GM19324 (cell line): ENCODE measurements at regions not wholly inside any gene's neighbourhood (a gene's known extent, or its start where the extent isn't known, plus 50 kb on each side); places are given as distances from the start of the nearest gene placed in this dataset.

Experiments
- ATAC-seq: cut with Tn5 transposase; IDR thresholded peaks from one replicate; pipeline ENCODE4 v1.9.1; 2021; ENCODE audit warnings: mild to moderate bottlenecking, moderate library complexity; ENCODE audit not compliant: unreplicated experiment, low FRiP score

GRCh38 chr6:145292066-145292465 is 443.3 kb downstream of the EPM2A start:
- ATAC-seq = no peak

DNA sequence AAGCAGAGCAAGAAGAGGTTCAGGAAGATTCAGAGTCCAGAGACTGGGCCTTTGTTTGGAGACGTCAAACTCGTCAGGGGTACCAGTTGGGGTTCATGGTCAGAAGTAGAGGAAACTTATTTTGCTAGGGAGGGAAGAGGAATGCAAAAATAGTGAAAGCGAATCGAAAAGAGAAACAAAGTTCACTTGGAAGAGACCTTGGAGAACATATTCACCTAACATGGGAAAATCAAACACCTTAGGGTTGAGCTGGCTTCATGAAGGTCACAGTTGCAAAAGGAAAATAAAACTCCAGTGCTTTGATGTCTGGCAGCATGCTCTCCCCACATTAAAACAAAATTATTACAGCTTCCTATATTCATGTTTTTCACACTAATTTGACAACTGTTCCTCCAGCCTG is 440.4 kb downstream of the EPM2A start:
- no peak for ATAC-seq

DNA sequence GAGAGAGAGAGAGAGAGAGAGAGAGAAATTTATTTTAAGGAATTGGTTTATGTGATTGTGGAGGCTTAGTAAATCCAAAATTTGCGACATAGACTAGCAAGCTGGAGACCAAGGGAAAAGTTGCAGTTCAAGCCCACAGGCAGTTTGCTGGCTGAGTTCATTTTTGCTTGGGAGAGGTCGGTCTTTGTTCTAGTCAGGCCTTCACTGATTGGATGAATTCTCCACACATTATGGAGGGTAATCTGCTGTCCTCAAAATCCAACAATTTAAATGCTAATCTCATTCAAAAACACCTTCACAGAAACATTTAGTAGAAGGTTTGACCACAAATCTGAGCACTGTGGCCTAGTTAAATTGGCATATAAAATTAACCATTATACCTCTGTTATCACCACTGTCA is 439.6 kb downstream of the EPM2A start:
- ATAC-seq = no peak

- no peak for ATAC-seq
Observed at GRCh38 chr6:145305670-145306069, 429.6 kb downstream of the EPM2A start.

GRCh38 chr6:145306489-145306888 is 428.8 kb downstream of the EPM2A start:
- no peak for ATAC-seq

DNA sequence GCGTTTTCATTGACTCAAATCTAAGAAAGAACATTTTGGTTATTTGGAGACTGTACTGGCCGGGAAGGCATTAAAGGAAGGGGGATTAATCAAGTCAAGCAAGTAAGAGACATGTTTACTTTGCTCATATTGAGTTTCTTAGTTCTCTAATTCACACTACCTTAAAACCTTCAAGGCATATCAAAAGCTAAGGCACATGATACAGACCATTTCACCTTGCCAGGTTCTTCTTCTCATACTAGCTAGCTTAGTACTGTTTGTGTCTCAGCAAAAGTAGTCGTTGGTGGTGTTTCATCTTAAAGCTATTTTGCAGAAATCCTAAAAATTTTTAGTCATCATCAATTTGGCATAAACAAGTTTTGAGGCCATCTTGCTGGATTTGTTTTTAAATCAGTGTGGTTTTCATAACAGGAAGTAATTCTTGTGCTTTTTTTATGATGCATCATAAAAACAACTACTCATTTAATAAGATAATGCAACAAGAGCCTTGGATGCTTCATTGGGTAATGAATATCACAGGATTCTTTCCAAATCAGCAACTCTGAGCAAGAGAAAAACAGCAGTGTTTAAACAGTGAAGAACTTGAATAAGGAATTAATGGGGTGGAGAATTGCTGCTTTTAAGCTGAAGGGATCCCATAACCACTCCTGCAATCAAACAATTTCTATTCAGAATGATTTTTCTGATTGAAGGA is 425.3 kb downstream of the EPM2A start:
- no peak for ATAC-seq

GRCh38 chr6:145312481-145312880 is 422.8 kb downstream of the EPM2A start:
- ATAC-seq = no peak

- ATAC-seq = no peak
Observed at GRCh38 chr6:145313041-145313855, 422.1 kb downstream of the EPM2A start.

DNA sequence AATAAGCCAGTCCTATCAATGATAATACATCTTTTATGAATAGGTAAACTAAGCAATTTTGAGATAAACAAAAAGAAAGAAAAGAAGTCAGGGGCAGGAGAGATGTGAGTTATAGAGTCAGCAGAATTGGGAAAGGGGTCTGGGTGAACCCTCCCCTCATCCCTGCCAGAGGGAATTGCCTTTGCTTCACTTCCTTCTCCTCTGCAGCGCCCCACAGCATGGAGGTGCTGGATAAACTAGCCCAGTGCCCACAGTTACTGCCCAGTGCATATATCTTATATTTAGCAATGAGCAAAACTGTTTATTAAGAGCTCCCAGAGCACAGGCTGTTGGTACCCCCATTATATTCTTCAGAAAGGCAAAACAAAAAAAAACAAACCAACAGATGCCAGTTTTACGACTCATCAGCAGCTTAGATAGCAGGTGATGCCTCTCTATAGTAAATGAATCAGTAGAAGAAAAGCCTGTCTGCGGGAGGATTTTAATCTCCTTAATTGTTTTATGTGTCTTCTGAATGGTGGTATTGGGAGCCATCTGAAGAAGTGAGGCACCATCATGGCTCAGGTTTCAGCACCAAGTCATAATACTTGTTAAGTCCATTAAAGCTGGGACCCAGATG is 419.2 kb downstream of the EPM2A start:
- no peak for ATAC-seq

- no peak for ATAC-seq
Observed at GRCh38 chr6:145318952-145319351, 416.4 kb downstream of the EPM2A start.

GRCh38 chr6:145319605-145320004 is 415.7 kb downstream of the EPM2A start:
- ATAC-seq = no peak

GRCh38 chr6:145323646-145324045 is 411.7 kb downstream of the EPM2A start:
- ATAC-seq = no peak

GRCh38 chr6:145327586-145327985 is 407.7 kb downstream of the EPM2A start:
- no peak for ATAC-seq

GRCh38 chr6:145329257-145329656 is 406.1 kb downstream of the EPM2A start:
- ATAC-seq = no peak

DNA sequence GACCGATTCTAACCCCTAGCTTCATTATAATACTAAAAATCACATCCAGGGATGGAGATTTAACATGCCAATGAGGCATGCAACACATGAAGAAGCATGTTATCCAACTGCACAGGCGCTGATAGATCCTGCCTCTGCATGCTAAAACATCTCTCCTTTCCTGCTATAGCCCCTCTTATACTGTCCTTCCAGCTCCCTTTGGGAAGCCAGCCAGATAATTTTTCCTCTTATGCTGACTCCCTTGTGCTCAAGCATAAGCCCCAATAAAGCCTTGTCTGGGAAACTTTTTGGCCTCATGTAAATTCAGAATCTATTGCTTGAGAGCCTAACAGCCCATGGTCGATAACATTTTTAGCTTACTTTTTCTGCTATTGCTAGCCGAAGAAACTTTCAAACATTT is 404.3 kb downstream of the EPM2A start:
- no peak for ATAC-seq

- no peak for ATAC-seq
Observed at GRCh38 chr6:145332011-145332410, 403.3 kb downstream of the EPM2A start.

GRCh38 chr6:145336119-145336518 is 399.2 kb downstream of the EPM2A start:
- ATAC-seq = no peak

- ATAC-seq = no peak
Observed at GRCh38 chr6:145339089-145339488, 396.2 kb downstream of the EPM2A start.

DNA sequence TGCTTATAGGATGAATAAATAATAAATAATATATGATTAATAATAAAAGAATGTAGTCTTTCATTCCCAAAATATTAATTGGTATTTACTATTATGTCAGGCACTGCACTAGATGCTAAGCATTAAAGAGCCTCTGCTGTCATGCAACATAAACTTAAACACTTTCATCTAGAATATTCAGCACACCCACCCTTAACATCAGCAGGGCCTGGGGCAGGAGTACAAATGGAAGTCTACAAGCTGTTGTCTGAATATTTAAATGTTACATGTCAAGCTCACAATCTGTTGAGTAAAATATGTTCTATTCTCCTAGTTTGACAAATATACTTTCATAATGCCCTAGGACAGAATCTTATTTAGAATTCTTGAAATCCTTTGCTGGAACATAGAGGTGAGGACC is 395.1 kb downstream of the EPM2A start:
- ATAC-seq = no peak

GRCh38 chr6:145345094-145345493 is 390.2 kb downstream of the EPM2A start:
- no peak for ATAC-seq

- no peak for ATAC-seq
Observed at GRCh38 chr6:145347216-145347615, 388.1 kb downstream of the EPM2A start.
